Neuronal stem cell (in vitro differentiated cells): ENCODE measurements at regions not wholly inside any gene's neighbourhood (a gene's known extent, or its start where the extent isn't known, plus 50 kb on each side); places are given as distances from the start of the nearest gene placed in this dataset.

Source experiments
- DNase-seq: peaks from one replicate; pipeline ENCODE4 v3.0.0-alpha.2; 2013; ENCODE audit warnings: low spot score
- H2AFZ ChIP-seq: one replicate; pipeline ENCODE4 v1.6.1; 2013; ENCODE audit warnings: mild to moderate bottlenecking, low read length, inconsistent platforms
- H2AK5ac ChIP-seq: 2 replicates; pipeline ENCODE4 v1.6.1; 2013; ENCODE audit warnings: low read depth, mild to moderate bottlenecking, inconsistent platforms, low read length, moderate library complexity, mixed read lengths
- H2BK120ac ChIP-seq: 2 replicates; pipeline ENCODE4 v1.6.1; 2013; ENCODE audit warnings: low read depth, mild to moderate bottlenecking, inconsistent platforms, low read length, moderate library complexity, mixed read lengths
- H2BK12ac ChIP-seq: one replicate; pipeline ENCODE4 v1.6.1; 2013; ENCODE audit warnings: low read length, inconsistent platforms
- H2BK15ac ChIP-seq: 2 replicates; pipeline ENCODE4 v1.6.1; 2013; ENCODE audit warnings: mild to moderate bottlenecking, low read length, inconsistent platforms, mixed read lengths
- H2BK5ac ChIP-seq: one replicate; pipeline ENCODE4 v1.6.1; 2013; ENCODE audit warnings: inconsistent platforms, mild to moderate bottlenecking, low read length, moderate library complexity
- H3K14ac ChIP-seq: one replicate; pipeline ENCODE4 v1.6.1; 2013; ENCODE audit warnings: low read length, inconsistent platforms
- H3K18ac ChIP-seq: 2 replicates; pipeline ENCODE4 v1.6.1; 2013; ENCODE audit warnings: low read length, inconsistent platforms
- H3K23ac ChIP-seq: 2 replicates; pipeline ENCODE4 v1.6.1; 2013; ENCODE audit warnings: low read depth, mild to moderate bottlenecking, mixed read lengths, low read length, inconsistent platforms; ENCODE audit not compliant: poor library complexity
- H3K27ac ChIP-seq: replicated peaks from 3 replicates; pipeline ENCODE4 v1.5.1; 2013; ENCODE audit warnings: low read length, inconsistent platforms
- H3K27me3 ChIP-seq, 3 experiments: 2 replicates each; pipeline ENCODE4 v1.6.1; 2013; ENCODE audit warnings: low read length in 3 of 3, mild to moderate bottlenecking in 2 of 3, inconsistent platforms in 1 of 3, low read depth in 1 of 3, mixed read lengths in 1 of 3, moderate library complexity in 1 of 3; ENCODE audit not compliant: control insufficient read depth in 3 of 3, insufficient read depth in 3 of 3
- H3K36me3 ChIP-seq, 2 donors: replicated peaks in 1 of 2; 2 replicates each; pipeline ENCODE4 v1.6.1; 2013; ENCODE audit warnings: low read length in 2 of 2; ENCODE audit not compliant: control insufficient read depth in 2 of 2, insufficient read depth in 2 of 2
- H3K4ac ChIP-seq: 2 replicates; pipeline ENCODE4 v1.6.1; 2013; ENCODE audit warnings: inconsistent platforms, mild to moderate bottlenecking, low read length, moderate library complexity
- H3K4me1 ChIP-seq, 2 donors: 1 replicate in 1 of 2; 2 replicates in 1 of 2; pipeline ENCODE4 v1.6.1; 2013; ENCODE audit warnings: low read length in 2 of 2, low read depth in 1 of 2; ENCODE audit not compliant: control insufficient read depth in 2 of 2, insufficient read depth in 1 of 2
- H3K4me2 ChIP-seq: one replicate; pipeline ENCODE4 v1.6.1; 2013; ENCODE audit warnings: mild to moderate bottlenecking, low read length, inconsistent platforms; ENCODE audit not compliant: insufficient read depth, poor library complexity, severe bottlenecking
- H3K4me3 ChIP-seq, 2 donors: 2 replicates each; pipeline ENCODE4 v1.5.1; 2013; ENCODE audit warnings: low read length in 2 of 2, mild to moderate bottlenecking in 2 of 2, inconsistent platforms in 1 of 2, moderate library complexity in 1 of 2
- H3K79me1 ChIP-seq: one replicate; pipeline ENCODE4 v1.6.1; 2013; ENCODE audit warnings: low read depth, mild to moderate bottlenecking, inconsistent platforms, low read length, moderate library complexity
- H3K9ac ChIP-seq: one replicate; pipeline ENCODE4 v1.6.1; 2013; ENCODE audit warnings: mild to moderate bottlenecking, low read depth, low read length, inconsistent platforms; ENCODE audit not compliant: poor library complexity
- H3K9me3 ChIP-seq, 2 donors: replicated peaks in 1 of 2; 2 replicates each; pipeline versions ENCODE3 to v1.6.1; 2013; ENCODE audit warnings: low read length in 2 of 2, mild to moderate bottlenecking in 2 of 2, inconsistent platforms in 1 of 2, low read depth in 1 of 2, mixed read lengths in 1 of 2, moderate library complexity in 1 of 2; ENCODE audit not compliant: control insufficient read depth in 2 of 2, insufficient read depth in 1 of 2
- H4K8ac ChIP-seq: one replicate; pipeline ENCODE4 v1.6.1; 2013; ENCODE audit warnings: low read depth, mild to moderate bottlenecking, inconsistent platforms, low read length, moderate library complexity
- H4K91ac ChIP-seq: one replicate; pipeline ENCODE4 v1.6.1; 2013; ENCODE audit warnings: low read length, low read depth, mild to moderate bottlenecking, inconsistent platforms; ENCODE audit not compliant: poor library complexity
- WGBS, 2 donors: extraction: QIAGEN DNeasy Blood & Tissue Kit; methylation state at CpG; one replicate each; pipeline ENCODE4 v1.1.7; 2013; ENCODE audit warnings: missing lambda C conversion rate in 2 of 2, mixed read lengths in 1 of 2; ENCODE audit not compliant: insufficient read length in 2 of 2, insufficient replicate concordance in 1 of 2; ENCODE audit errors: extremely low coverage in 2 of 2; 5-methylcytosine and 5-hydroxymethylcytosine counted together

DNA sequence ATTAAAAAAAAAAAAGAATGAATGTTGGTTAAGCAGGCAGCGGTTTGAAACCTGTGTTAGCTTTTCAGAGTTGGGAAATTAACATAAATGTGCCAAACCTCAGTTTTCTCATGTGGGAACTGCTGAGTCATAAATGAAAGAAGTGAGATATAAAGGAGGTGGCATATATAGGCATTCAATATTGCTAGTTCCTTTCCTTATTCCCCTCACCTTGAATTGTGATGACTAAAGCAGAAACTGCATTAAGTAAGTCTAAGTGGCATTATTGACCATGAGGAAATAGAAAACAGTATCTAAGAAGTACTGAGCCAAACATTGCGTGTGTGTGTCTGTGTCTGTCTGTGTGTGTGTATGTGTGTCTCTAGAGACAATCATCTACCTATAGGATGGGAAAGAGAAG, 691.2 kb downstream of the TLR4 start:
- Histone ChIP-seq H3K4me2 (no peak overlapping the region), H3K36me3 (no peaks in the 10 kb centered on the region), H2BK120ac (no peak overlapping the region), H2AFZ (no peak overlapping the region), H3K18ac (no peak overlapping the region), H2BK5ac (no peak overlapping the region), H3K23ac (no peak overlapping the region), H3K4me3 (no peak overlapping the region), H3K79me1 (no peaks in the 10 kb centered on the region), H3K4me1 (peaks cover 0 to 2% of the 10 kb centered on the region in 2 donors), H2BK12ac (no peak overlapping the region), H4K8ac (no peak overlapping the region), H3K9ac (no peak overlapping the region), H3K27ac (no peak overlapping the region), H4K91ac (no peak overlapping the region), H3K14ac (no peak overlapping the region), H2BK15ac (no peak overlapping the region), H3K9me3 (no peaks in the 10 kb centered on the region), H3K4ac (no peak overlapping the region), H2AK5ac (no peak overlapping the region), H3K27me3 (no peaks in the 10 kb centered on the region)
- WGBS, 2 donors = no CpG with 5 or more reads among the region's 2 CpGs
- no peak for DNase-seq

DNA sequence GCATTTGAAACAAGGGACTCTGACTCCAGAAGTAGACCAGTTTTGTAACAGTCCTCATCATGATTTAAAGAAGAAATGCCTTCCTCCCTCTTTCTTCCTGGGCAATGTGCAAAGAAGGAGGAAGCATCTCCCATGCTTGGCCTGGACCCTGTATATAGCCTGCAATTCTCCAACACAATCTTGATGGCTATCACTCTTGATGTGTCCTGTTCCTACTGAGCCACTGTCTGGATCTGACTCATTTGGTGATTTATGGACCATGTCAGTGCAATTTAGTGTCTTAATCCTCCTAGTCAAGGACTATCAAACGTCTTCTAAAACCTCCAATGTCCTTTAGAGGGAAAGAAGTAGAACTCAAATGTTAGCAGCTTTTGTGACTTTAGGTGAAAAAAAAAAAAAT, 697.3 kb downstream of the TLR4 start:
- DNase-seq = no peak
- Histone ChIP-seq H3K14ac (no peak overlapping the region), H3K18ac (no peak overlapping the region), H3K9me3 (no peaks in the 10 kb centered on the region), H3K9ac (no peak overlapping the region), H3K27ac (no peak overlapping the region), H4K8ac (no peak overlapping the region), H3K4me1 (no peaks in the 10 kb centered on the region), H3K4me2 (no peak overlapping the region), H3K4ac (no peak overlapping the region), H3K36me3 (no peaks in the 10 kb centered on the region), H3K79me1 (no peaks in the 10 kb centered on the region), H3K23ac (no peak overlapping the region), H2AK5ac (no peak overlapping the region), H3K4me3 (no peak overlapping the region), H2BK12ac (no peak overlapping the region), H3K27me3 (no peaks in the 10 kb centered on the region), H2AFZ (no peak overlapping the region), H2BK15ac (no peak overlapping the region), H2BK5ac (no peak overlapping the region), H4K91ac (no peak overlapping the region), H2BK120ac (no peak overlapping the region)
- WGBS, 2 donors = no CpG with 5 or more reads among the region's 1 CpG

DNA sequence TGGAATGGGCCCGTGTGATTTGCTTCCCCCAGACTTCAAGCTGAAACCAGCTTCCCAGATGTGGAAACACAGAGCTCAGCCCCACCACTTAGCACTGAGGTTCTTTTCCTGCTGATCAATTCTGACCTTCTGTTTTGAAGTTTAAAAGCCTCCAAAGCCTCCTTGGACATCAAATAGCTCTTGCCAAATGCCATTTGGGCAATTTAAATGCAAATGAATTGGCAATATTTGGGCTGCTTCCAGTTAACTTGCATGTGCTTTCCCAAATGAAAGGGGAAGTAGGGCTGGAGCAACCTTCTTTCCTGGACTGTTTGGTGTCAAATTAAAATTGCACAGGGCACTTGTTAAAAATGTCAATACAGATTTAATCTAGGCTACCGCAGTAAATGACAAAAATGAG, 710.5 kb downstream of the TLR4 start:
- Histone ChIP-seq H3K79me1 (no peaks in the 10 kb centered on the region), H3K4me2 (no peak overlapping the region), H3K14ac (no peak overlapping the region), H4K91ac (no peak overlapping the region), H3K23ac (no peak overlapping the region), H2BK120ac (no peak overlapping the region), H3K27me3 (no peaks in the 10 kb centered on the region), H4K8ac (no peak overlapping the region), H3K18ac (no peak overlapping the region), H2BK5ac (no peak overlapping the region), H3K4me3 (no peak overlapping the region), H3K36me3 (no peaks in the 10 kb centered on the region), H2BK15ac (no peak overlapping the region), H3K4ac (no peak overlapping the region), H2BK12ac (no peak overlapping the region), H2AK5ac (no peak overlapping the region), H3K9ac (no peak overlapping the region), H3K4me1 (peaks cover 0 to 2% of the 10 kb centered on the region in 2 donors), H3K9me3 (no peaks in the 10 kb centered on the region), H2AFZ (no peak overlapping the region), H3K27ac (no peak overlapping the region)
- WGBS, 2 donors = no CpG with 5 or more reads among the region's 2 CpGs
- DNase-seq = no peak

DNA sequence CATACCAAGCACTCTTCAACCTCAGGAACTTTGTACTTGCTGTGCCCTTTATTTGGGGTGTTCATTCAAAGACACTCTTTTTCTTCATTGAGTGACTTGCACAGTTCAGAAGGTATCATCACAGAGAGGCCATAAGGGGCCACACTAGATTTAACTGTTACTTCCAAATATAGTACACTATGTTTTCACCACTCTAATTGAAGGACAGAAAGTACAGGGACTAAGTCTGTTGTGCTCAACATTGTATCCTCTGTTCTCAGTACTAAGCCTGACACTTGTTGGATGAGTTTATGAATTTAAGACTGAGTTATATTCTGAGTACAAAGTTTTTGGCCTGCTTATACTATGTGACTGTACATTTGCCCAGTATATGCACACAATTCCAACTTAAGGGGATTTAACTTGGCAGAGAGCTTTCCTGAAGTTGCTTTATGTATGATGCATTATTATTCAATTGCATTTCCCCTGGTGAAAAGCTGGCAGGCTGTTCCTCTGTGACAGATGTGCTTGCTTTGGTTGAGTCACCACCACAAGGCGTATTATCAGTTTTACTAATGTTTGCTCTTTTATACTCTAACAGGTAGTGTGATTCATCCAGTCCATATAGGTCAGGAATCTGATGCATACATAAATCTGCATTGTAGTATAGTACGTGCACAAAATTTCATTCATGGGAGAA, 714.8 kb downstream of the TLR4 start:
- peaks cover 0 to 2% of the 10 kb centered on the region in 2 donors for H3K4me1 ChIP-seq
- H2BK12ac ChIP-seq = no peak overlapping the region
- no peak overlapping the region for H3K23ac ChIP-seq
- H2BK120ac ChIP-seq = no peak overlapping the region
- H3K4me2 ChIP-seq = no peak overlapping the region
- no peak overlapping the region for H2AK5ac ChIP-seq
- no peak overlapping the region for H2AFZ ChIP-seq
- H3K36me3 ChIP-seq = no peaks in the 10 kb centered on the region
- H4K91ac ChIP-seq = no peak overlapping the region
- no peaks in the 10 kb centered on the region for H3K79me1 ChIP-seq
- no peak overlapping the region for H2BK15ac ChIP-seq
- DNase-seq = no peak
- no peak overlapping the region for H2BK5ac ChIP-seq
- no peaks in the 10 kb centered on the region for H3K27me3 ChIP-seq
- no peak overlapping the region for H3K4me3 ChIP-seq
- no peak overlapping the region for H3K14ac ChIP-seq
- no peak overlapping the region for H3K18ac ChIP-seq
- H3K9ac ChIP-seq = no peak overlapping the region
- H3K4ac ChIP-seq = no peak overlapping the region
- WGBS, 2 donors = no CpG with 5 or more reads among the region's 2 CpGs
- H4K8ac ChIP-seq = no peak overlapping the region
- no peaks in the 10 kb centered on the region for H3K9me3 ChIP-seq
- H3K27ac ChIP-seq = no peak overlapping the region
